ENCODE measurements at regions not wholly inside any gene's neighbourhood (a gene's known extent, or its start where the extent isn't known, plus 50 kb on each side); places are given as distances from the start of the nearest gene placed in this dataset.

DNA sequence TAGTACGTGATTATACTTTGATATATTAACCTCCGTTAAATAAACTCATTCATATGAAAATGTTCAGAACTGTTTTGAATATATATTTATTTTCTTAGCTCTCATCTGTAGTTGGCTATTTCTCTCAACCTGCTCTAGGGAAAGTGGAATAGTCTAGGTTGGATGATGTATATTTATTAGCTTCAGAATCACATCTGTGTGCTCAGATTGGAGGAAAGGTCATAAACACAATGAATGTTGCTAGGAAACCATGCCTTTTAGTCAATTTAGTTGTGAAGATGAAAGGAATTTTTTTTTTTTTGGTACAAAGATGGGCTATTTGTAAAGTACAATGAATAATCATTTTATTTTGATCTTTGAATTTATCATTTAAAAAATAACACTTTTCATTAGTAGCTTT, 439.1 kb downstream of the FOXG1 start:
- H3K4me1 Mint-ChIP-seq = no peaks in the 10 kb centered on the region
- peaks cover 3 to 18% (median 16%) of the 10 kb centered on the region in 8 donors for H3K9me3 Mint-ChIP-seq
- no peaks in the 10 kb centered on the region for H3K36me3 Mint-ChIP-seq
- H3K4me3 Mint-ChIP-seq = no peak overlapping the region
- no peaks in the 10 kb centered on the region for H3K9me3 ChIP-seq (ENCODE audit: control insufficient read depth in 1 of 2, low read length in 2 of 2)
- CTCF ChIA-PET (ENCODE audit: partially characterized antibody) = no interaction called here
- intact Hi-C loops (cut with micrococcal nuclease) = no loop called here
- no peak overlapping the region for H3K27ac ChIP-seq (ENCODE audit: low read depth, low read length)
- H3K4me1 ChIP-seq (ENCODE audit: insufficient read depth, low read length) = no peaks in the 10 kb centered on the region
- H3K27me3 ChIP-seq (ENCODE audit: insufficient read depth, low read length) = no peaks in the 10 kb centered on the region
- no peak for DNase-seq
- H3K27ac Mint-ChIP-seq = peak overlapping the region in 1 of 7 donors; percentile 44
- no peaks in the 10 kb centered on the region for H3K36me3 ChIP-seq (ENCODE audit: insufficient read depth, low read length)
- H3K4me3 ChIP-seq (ENCODE audit: low read length in 2 of 2) = no peak overlapping the region
- POLR2A ChIA-PET (ENCODE audit: partially characterized antibody) = no interaction called here
- H3K27me3 Mint-ChIP-seq = no peaks in the 10 kb centered on the region

DNA sequence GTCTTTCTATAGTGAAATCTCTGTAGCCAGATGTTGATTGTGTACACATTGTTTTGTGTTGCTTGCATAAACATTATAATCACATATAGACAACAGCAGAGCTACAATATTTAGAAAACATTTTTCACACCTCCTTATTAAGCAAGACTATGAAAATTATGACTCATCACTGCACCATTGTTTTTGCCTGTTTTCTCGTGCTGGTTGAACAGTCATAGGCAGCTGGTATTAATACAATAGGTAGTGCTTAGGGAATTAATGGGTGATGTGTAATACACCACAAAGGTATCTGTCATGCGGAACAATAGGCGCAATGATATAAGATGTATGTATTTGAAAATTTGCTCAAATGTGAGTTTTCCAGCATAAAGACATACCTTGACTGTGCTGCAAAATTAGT, 449.3 kb downstream of the FOXG1 start:
- Mint-ChIP-seq H3K27ac (no peak overlapping the region), H3K4me1 (no peaks in the 10 kb centered on the region), H3K36me3 (no peaks in the 10 kb centered on the region), H3K4me3 (no peak overlapping the region), H3K27me3 (no peaks in the 10 kb centered on the region), H3K9me3 (peaks cover 0 to 15% (median 6%) of the 10 kb centered on the region in 8 donors)
- Histone ChIP-seq H3K4me3 (ENCODE audit: low read length in 2 of 2) (no peak overlapping the region), H3K36me3 (ENCODE audit: insufficient read depth, low read length) (no peaks in the 10 kb centered on the region), H3K9me3 (ENCODE audit: control insufficient read depth in 1 of 2, low read length in 2 of 2) (no peaks in the 10 kb centered on the region), H3K27me3 (ENCODE audit: insufficient read depth, low read length) (no peaks in the 10 kb centered on the region), H3K27ac (ENCODE audit: low read depth, low read length) (no peak overlapping the region), H3K4me1 (ENCODE audit: insufficient read depth, low read length) (no peaks in the 10 kb centered on the region)
- ChIA-PET POLR2A (ENCODE audit: partially characterized antibody) (no interaction called here), CTCF (ENCODE audit: partially characterized antibody) (no interaction called here)
- intact Hi-C loops (cut with micrococcal nuclease) = no loop called here
- no peak for DNase-seq

DNA sequence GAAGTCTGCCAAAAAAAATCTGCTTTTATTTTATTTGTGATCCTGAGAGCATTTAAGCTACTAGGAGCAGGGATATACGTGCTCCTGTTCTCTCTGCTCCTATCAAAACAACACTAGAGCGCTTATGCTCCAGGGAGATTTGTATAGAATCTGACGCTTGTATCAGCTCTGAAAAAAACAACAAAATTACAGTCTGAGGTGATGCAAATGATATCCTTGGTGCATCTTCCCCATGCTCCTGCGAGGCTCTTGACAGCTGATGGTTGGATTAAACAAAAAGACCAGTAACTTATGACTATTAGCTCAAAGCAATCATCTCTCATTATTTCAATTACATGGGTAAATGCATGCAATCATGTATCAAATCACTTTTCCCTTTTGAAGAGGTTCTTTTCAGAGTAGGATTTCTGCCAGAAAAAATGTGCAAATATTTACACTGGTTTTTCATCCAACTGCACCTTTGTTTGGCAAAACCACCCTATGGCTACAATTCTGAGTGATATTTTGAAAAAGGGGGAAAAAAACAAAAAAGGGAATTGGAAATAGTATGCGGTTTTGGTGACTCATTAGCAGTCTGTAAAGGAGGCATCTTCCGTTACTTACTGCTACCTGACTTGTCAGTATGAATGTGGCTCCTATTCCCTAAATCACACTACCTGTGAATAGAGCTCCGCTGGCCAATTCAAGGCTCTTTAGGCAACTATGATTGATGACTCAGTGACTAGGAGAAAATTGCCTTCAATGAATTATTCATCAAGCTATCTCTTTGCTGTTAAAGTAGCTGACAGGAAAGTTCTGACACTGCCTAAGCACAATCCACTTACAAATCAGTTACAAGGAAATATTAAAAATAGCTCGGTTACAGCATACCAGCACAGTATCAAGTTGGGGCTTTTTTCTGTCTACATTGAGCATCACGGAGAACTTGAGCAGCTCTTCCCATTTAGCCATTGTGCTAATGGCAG, 450.0 kb downstream of the FOXG1 start:
- Histone ChIP-seq H3K36me3 (ENCODE audit: insufficient read depth, low read length) (no peaks in the 10 kb centered on the region), H3K27ac (ENCODE audit: low read depth, low read length) (no peak overlapping the region), H3K4me3 (ENCODE audit: low read length in 2 of 2) (no peak overlapping the region), H3K4me1 (ENCODE audit: insufficient read depth, low read length) (no peaks in the 10 kb centered on the region), H3K27me3 (ENCODE audit: insufficient read depth, low read length) (no peaks in the 10 kb centered on the region), H3K9me3 (ENCODE audit: control insufficient read depth in 1 of 2, low read length in 2 of 2) (no peaks in the 10 kb centered on the region)
- intact Hi-C loops (cut with micrococcal nuclease) = no loop called here
- Mint-ChIP-seq H3K36me3 (no peaks in the 10 kb centered on the region), H3K27ac (no peak overlapping the region), H3K9me3 (peaks cover 0 to 17% (median 6%) of the 10 kb centered on the region in 8 donors), H3K27me3 (no peaks in the 10 kb centered on the region), H3K4me3 (no peak overlapping the region), H3K4me1 (no peaks in the 10 kb centered on the region)
- DNase-seq = no peak
- CTCF ChIA-PET (ENCODE audit: partially characterized antibody) = no interaction called here
- POLR2A ChIA-PET (ENCODE audit: partially characterized antibody) = no interaction called here

DNA sequence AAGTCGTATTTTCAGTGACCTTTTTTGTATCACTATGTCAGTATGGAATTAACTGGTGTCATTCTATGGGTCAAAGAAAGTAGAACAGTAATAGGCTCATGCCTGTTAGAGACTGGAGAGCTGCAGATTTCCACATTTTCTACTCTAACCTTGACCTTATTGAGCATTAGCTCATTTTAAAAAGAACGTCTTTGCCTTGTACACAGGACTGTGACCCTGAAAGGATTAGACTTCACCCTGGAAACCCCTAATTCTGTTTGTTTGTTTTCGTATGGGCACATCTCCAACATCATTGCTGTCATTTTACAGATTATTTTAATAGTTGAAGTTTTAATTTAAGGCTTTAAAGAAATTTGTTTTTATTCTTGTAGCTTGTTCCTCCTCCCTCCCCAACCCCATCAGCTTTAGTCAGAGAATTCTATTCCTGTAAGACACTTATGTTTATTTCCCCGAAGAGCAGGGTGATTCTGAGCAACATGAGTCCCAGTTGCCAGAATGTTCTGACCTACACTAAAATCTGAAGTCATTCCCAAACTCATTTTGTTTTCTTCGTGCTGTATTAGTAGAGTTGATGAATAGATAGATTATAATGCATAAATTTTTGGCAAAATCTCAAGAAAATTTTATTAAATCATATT, 451.3 kb downstream of the FOXG1 start:
- H3K36me3 ChIP-seq (ENCODE audit: insufficient read depth, low read length) = no peaks in the 10 kb centered on the region
- H3K27me3 Mint-ChIP-seq = no peaks in the 10 kb centered on the region
- no peaks in the 10 kb centered on the region for H3K36me3 Mint-ChIP-seq
- H3K27ac Mint-ChIP-seq = no peak overlapping the region
- no peak overlapping the region for H3K27ac ChIP-seq (ENCODE audit: low read depth, low read length)
- H3K9me3 Mint-ChIP-seq = peaks cover 0 to 14% (median 6%) of the 10 kb centered on the region in 8 donors
- H3K27me3 ChIP-seq (ENCODE audit: insufficient read depth, low read length) = no peaks in the 10 kb centered on the region
- no peak for DNase-seq
- H3K4me1 ChIP-seq (ENCODE audit: insufficient read depth, low read length) = no peaks in the 10 kb centered on the region
- H3K4me3 Mint-ChIP-seq = no peak overlapping the region
- ChIA-PET POLR2A (ENCODE audit: partially characterized antibody) (no interaction called here), CTCF (ENCODE audit: partially characterized antibody) (no interaction called here)
- H3K4me3 ChIP-seq (ENCODE audit: low read length in 2 of 2) = no peak overlapping the region
- H3K9me3 ChIP-seq (ENCODE audit: control insufficient read depth in 1 of 2, low read length in 2 of 2) = no peaks in the 10 kb centered on the region
- intact Hi-C loops (cut with micrococcal nuclease) = no loop called here
- no peaks in the 10 kb centered on the region for H3K4me1 Mint-ChIP-seq

DNA sequence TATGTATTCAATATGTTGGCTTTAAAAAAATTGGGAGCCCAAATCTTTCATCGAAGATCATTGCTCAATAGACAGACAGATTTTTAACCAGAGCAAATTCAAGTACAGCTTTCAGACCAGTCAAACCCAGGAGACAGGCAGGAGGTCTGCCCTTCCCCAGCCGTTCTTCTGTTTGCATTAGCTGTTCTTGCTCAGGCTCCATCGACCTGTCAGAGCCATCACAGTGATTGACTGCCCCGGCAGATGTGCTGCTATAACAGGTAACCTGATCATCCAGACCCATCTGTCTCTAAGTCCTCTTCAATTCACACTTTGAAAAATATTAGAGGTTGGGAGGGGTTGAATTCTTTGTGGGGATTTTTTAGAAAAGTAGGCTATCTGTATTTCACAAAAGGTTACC, 453.5 kb downstream of the FOXG1 start:
- H3K9me3 Mint-ChIP-seq = peaks cover 0 to 19% (median 4%) of the 10 kb centered on the region in 8 donors
- H3K4me1 Mint-ChIP-seq = no peaks in the 10 kb centered on the region
- H3K27me3 ChIP-seq (ENCODE audit: insufficient read depth, low read length) = no peaks in the 10 kb centered on the region
- no peak for DNase-seq
- H3K36me3 Mint-ChIP-seq = no peaks in the 10 kb centered on the region
- H3K4me3 ChIP-seq (ENCODE audit: low read length in 2 of 2) = no peak overlapping the region
- H3K4me1 ChIP-seq (ENCODE audit: insufficient read depth, low read length) = no peaks in the 10 kb centered on the region
- intact Hi-C loops (cut with micrococcal nuclease) = no loop called here
- no peak overlapping the region for H3K4me3 Mint-ChIP-seq
- no peaks in the 10 kb centered on the region for H3K27me3 Mint-ChIP-seq
- ChIA-PET CTCF (ENCODE audit: partially characterized antibody) (no interaction called here), POLR2A (ENCODE audit: partially characterized antibody) (no interaction called here)
- H3K27ac ChIP-seq (ENCODE audit: low read depth, low read length) = no peak overlapping the region
- H3K9me3 ChIP-seq (ENCODE audit: control insufficient read depth in 1 of 2, low read length in 2 of 2) = no peaks in the 10 kb centered on the region
- no peak overlapping the region for H3K27ac Mint-ChIP-seq
- no peaks in the 10 kb centered on the region for H3K36me3 ChIP-seq (ENCODE audit: insufficient read depth, low read length)

DNA sequence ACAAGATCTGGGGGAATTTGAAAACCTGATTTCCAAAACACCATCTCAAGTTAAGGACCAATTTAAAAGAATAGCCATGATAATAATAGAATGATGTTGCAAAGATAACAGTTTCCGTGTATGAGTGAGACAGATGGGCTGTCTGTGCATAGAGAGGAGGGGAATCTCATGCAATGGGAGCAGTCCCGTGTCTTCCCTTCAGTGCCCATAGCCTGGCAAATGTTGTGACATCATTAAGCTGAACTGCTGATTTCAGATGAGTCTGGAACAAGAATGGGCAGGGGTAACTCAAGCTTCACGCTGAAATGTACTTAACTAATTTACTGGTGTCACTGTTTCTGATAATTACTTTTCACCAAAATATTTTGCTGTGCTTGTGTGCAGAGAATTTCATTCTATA, 454.0 kb downstream of the FOXG1 start:
- intact Hi-C loops (cut with micrococcal nuclease) = no loop called here
- ChIA-PET CTCF (ENCODE audit: partially characterized antibody) (no interaction called here), POLR2A (ENCODE audit: partially characterized antibody) (no interaction called here)
- Histone ChIP-seq H3K4me1 (ENCODE audit: insufficient read depth, low read length) (no peaks in the 10 kb centered on the region), H3K27ac (ENCODE audit: low read depth, low read length) (no peak overlapping the region), H3K27me3 (ENCODE audit: insufficient read depth, low read length) (no peaks in the 10 kb centered on the region), H3K36me3 (ENCODE audit: insufficient read depth, low read length) (no peaks in the 10 kb centered on the region), H3K9me3 (ENCODE audit: control insufficient read depth in 1 of 2, low read length in 2 of 2) (no peaks in the 10 kb centered on the region), H3K4me3 (ENCODE audit: low read length in 2 of 2) (no peak overlapping the region)
- H3K27me3 Mint-ChIP-seq = no peaks in the 10 kb centered on the region
- no peak overlapping the region for H3K27ac Mint-ChIP-seq
- H3K9me3 Mint-ChIP-seq = peaks cover 0 to 21% (median 4%) of the 10 kb centered on the region in 8 donors
- H3K4me1 Mint-ChIP-seq = no peaks in the 10 kb centered on the region
- no peak overlapping the region for H3K4me3 Mint-ChIP-seq
- H3K36me3 Mint-ChIP-seq = no peaks in the 10 kb centered on the region
- no peak for DNase-seq

DNA sequence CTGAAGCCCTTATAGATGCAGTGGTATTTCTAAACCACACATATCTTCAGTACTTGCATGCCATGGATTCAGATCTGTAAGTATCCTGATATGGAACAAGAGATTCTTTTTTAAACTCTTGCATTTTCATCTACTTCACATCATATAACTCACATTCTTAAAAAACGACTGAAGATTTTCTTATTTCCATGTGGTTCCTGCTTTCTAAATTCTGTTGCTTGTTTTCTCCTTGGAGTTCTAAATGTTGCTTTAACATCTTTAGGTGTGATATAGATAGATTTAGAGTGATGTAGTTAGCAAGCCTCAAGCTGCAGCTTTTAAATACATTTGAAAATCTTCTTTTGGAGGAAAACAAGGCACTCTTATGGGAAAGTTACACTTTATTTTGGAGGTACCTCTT, 455.4 kb downstream of the FOXG1 start:
- Histone ChIP-seq H3K36me3 (ENCODE audit: insufficient read depth, low read length) (no peaks in the 10 kb centered on the region), H3K4me3 (ENCODE audit: low read length in 2 of 2) (no peak overlapping the region), H3K27me3 (ENCODE audit: insufficient read depth, low read length) (no peaks in the 10 kb centered on the region), H3K4me1 (ENCODE audit: insufficient read depth, low read length) (no peaks in the 10 kb centered on the region), H3K9me3 (ENCODE audit: control insufficient read depth in 1 of 2, low read length in 2 of 2) (no peaks in the 10 kb centered on the region), H3K27ac (ENCODE audit: low read depth, low read length) (no peak overlapping the region)
- H3K9me3 Mint-ChIP-seq = peaks cover 0 to 21% (median 4%) of the 10 kb centered on the region in 8 donors
- intact Hi-C loops (cut with micrococcal nuclease) = no loop called here
- no peak overlapping the region for H3K4me3 Mint-ChIP-seq
- ChIA-PET POLR2A (ENCODE audit: partially characterized antibody) (no interaction called here), CTCF (ENCODE audit: partially characterized antibody) (no interaction called here)
- H3K27me3 Mint-ChIP-seq = no peaks in the 10 kb centered on the region
- no peak overlapping the region for H3K27ac Mint-ChIP-seq
- H3K36me3 Mint-ChIP-seq = no peaks in the 10 kb centered on the region
- DNase-seq = no peak
- H3K4me1 Mint-ChIP-seq = no peaks in the 10 kb centered on the region

Measured in CD4-positive, alpha-beta memory T cell (primary cell).